BLaER1 treated with 17β-estradiol and CSF1 and Interleukin-3, amounts not matched to agents 10 nM and 100 nM (cell line): ENCODE measurements at regions not wholly inside any gene's neighbourhood (a gene's known extent, or its start where the extent isn't known, plus 50 kb on each side); places are given as distances from the start of the nearest gene placed in this dataset.
A peak's percentile ranks its signal among the peaks of the same experiment; 100 is the strongest.

Experiments used
- H3K27ac ChIP-seq, 11 experiments: shearing (Covaris generic); formaldehyde crosslinking; 2 replicates each; pipeline ENCODE4 v1.8.1; 2022
- H3K27me3 ChIP-seq, 11 experiments: shearing (Covaris generic); formaldehyde crosslinking; 2 replicates each; pipeline ENCODE4 v1.8.1; 2022
- H3K36me3 ChIP-seq, 11 experiments: shearing (Covaris generic); formaldehyde crosslinking; 2 replicates each; pipeline ENCODE4 v1.8.1; 2022
- H3K4me1 ChIP-seq, 10 experiments: shearing (Covaris generic); formaldehyde crosslinking; 2 replicates each; pipeline ENCODE4 v1.8.1; 2022
- H3K4me2 ChIP-seq, 11 experiments: shearing (Covaris generic); formaldehyde crosslinking; 2 replicates each; pipeline ENCODE4 v1.8.1; 2022
- H3K4me3 ChIP-seq, 10 experiments: shearing (Covaris generic); formaldehyde crosslinking; 2 replicates each; pipeline ENCODE4 v1.8.1; 2022
- H3K9ac ChIP-seq, 11 experiments: shearing (Covaris generic); formaldehyde crosslinking; 2 replicates each; pipeline ENCODE4 v1.8.1; 2022
- H3K9me3 ChIP-seq, 11 experiments: shearing (Covaris generic); formaldehyde crosslinking; replicated peaks in 1 of 11; 2 replicates each; pipeline ENCODE4 v1.8.1; 2022
- H4K20me1 ChIP-seq, 11 experiments: shearing (Covaris generic); formaldehyde crosslinking; 2 replicates each; pipeline ENCODE4 v1.8.1; 2022
- Cebpa-rat ChIP-seq, 11 experiments: shearing (Covaris generic); IDR thresholded peaks; 2 replicates each; pipeline ENCODE4 v1.8.1; 2022

DNA sequence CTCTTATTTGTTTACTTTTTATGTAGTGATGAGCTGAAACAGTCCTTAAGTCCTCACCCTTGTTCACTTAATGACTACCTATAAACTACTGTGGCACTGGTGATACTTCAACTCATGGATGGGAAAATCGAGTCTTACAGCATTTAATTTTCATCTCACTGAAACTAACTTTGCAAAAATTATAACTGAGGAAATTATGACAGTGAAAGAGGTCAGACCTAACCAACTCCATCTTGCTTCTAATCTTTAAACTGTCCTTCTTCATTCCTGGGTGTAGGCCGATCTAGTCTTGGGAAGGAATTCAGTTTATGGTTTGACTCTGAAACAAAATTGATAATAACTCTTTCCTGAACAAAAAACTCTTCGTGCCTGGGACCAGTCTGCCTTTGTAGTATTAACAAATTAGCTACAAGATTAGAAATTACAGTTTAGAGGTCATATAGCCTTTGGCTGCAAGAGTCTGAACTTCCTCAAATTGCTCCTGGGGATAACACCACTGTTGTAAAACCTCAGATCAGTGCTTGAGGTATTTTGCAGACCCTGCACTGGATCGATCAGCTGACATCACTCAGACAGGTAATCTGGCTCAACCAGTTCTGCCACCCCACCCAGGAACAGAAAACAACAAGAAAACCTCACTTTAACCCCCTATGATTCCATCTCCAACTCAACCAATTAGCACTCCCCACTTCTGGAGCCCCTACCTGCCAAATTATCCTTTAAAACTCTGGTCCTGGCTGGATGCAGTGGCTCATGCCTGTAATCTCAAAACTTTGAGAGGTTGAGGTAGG is 995.7 kb upstream of the PRKX start:
- Histone ChIP-seq H4K20me1 (no peaks in the 10 kb centered on the region), H3K4me1 (peaks cover 0 to 21% (median 7%) of the 10 kb centered on the region in 10 experiments; a peak in 10 of 20 replicates), H3K9ac (no peak overlapping the region), H3K27ac (no peak overlapping the region; a peak in 1 of 22 replicates), H3K36me3 (no peaks in the 10 kb centered on the region), H3K9me3 (peaks cover 0 to 21% (median 13%) of the 10 kb centered on the region in 11 experiments; a peak in 14 of 22 replicates), H3K27me3 (no peaks in the 10 kb centered on the region), H3K4me2 (no peak overlapping the region), H3K4me3 (no peak overlapping the region)
- no peak for TF ChIP-seq Cebpa-rat (IDR thresholded peaks at IDR 0.05)

DNA sequence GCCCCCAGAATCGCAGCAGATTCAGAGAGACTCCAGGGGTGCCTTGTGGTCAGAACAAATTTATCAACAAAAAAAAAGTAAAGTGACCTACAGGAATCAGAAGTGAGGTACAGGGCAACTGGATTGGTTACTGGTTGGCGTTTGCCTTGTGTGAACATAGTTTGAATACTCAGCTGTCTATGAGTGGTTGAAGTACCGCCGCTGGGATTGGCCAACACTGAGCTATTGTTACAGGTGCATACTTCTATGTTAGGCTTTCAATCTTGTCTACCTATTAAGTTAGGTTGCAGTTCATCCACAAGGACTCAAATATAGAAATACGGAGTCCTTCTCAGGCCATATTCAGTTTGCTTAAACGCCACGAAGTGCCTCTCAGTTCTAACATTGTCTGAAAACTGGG is 993.5 kb upstream of the PRKX start:
- Histone ChIP-seq H3K9me3 (peaks cover 0 to 18% (median 11%) of the 10 kb centered on the region in 11 experiments; a peak in 14 of 22 replicates), H3K4me3 (no peak overlapping the region), H3K27ac (no peak overlapping the region), H3K4me2 (no peak overlapping the region), H3K36me3 (no peaks in the 10 kb centered on the region), H4K20me1 (no peaks in the 10 kb centered on the region), H3K4me1 (peaks cover 0 to 21% (median 7%) of the 10 kb centered on the region in 10 experiments; a peak in 10 of 20 replicates), H3K9ac (no peak overlapping the region), H3K27me3 (no peaks in the 10 kb centered on the region)
- no peak for TF ChIP-seq Cebpa-rat (IDR thresholded peaks at IDR 0.05)

DNA sequence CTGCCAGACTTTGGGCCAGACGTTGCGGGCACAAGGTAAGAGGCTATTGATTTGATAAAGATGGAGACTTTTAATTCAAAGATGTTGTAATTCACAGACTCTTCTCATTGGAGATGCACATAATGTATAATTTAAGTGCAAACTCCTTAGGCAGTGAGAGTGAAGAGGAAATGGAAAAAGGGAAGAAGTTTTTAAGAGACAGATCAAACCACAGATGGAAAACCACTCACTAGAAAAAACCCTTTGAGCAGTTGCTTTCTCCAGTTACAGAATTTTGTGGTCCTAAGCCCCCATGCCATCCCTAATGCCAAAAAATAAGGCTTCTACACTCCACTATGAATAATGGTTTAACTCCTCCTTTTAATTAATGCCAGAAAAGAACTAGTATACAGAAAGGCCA is 977.1 kb upstream of the PRKX start:
- H3K4me1 ChIP-seq = peaks cover 0 to 13% (median 5%) of the 10 kb centered on the region in 10 experiments; a peak in 9 of 20 replicates
- no peaks in the 10 kb centered on the region for H3K27me3 ChIP-seq
- H3K9me3 ChIP-seq = peaks cover 0 to 9% (median 5%) of the 10 kb centered on the region in 11 experiments; a peak in 9 of 22 replicates
- no peak overlapping the region for H3K9ac ChIP-seq
- no peak for TF ChIP-seq Cebpa-rat (IDR thresholded peaks at IDR 0.05)
- no peak overlapping the region for H3K4me3 ChIP-seq
- H3K4me2 ChIP-seq = peak overlapping the region in 6 of 11 experiments; percentile 1 to 24 (median 18); a peak in 8 of 22 replicates
- H4K20me1 ChIP-seq = no peaks in the 10 kb centered on the region
- H3K36me3 ChIP-seq = no peaks in the 10 kb centered on the region
- H3K27ac ChIP-seq = no peak overlapping the region

DNA sequence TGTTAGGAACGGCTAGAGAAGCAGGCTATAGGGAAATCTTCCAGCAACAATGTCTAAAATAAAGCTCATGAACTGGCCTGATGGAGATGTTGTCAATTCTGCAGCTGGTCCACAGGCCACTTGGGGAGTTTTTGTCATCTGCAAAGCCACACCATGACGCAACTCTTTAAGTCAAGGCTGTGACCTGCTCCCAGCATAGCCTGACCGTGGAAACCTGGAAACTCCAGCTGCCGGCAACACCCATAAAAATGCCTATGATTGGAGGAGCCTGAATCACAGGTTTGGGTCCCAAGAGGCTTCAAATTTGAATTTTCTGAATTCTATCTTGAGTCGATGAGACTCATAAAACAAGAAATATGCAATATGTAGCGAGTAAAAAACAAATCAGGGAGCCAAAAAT is 969.2 kb upstream of the PRKX start:
- H3K27me3 ChIP-seq = no peaks in the 10 kb centered on the region
- TF ChIP-seq Cebpa-rat (IDR thresholded peaks at IDR 0.05) = 0 out of 22 replicates have a peak, but pooled peaks of 1 of the 11 experiments have one; percentile 7
- H3K36me3 ChIP-seq = no peaks in the 10 kb centered on the region
- no peaks in the 10 kb centered on the region for H3K4me1 ChIP-seq
- H3K9me3 ChIP-seq = peaks cover 0 to 7% (median 0%) of the 10 kb centered on the region in 11 experiments; a peak in 6 of 22 replicates
- no peak overlapping the region for H3K27ac ChIP-seq
- H4K20me1 ChIP-seq = no peaks in the 10 kb centered on the region
- no peak overlapping the region for H3K9ac ChIP-seq
- H3K4me3 ChIP-seq = no peak overlapping the region
- no peak overlapping the region for H3K4me2 ChIP-seq

DNA sequence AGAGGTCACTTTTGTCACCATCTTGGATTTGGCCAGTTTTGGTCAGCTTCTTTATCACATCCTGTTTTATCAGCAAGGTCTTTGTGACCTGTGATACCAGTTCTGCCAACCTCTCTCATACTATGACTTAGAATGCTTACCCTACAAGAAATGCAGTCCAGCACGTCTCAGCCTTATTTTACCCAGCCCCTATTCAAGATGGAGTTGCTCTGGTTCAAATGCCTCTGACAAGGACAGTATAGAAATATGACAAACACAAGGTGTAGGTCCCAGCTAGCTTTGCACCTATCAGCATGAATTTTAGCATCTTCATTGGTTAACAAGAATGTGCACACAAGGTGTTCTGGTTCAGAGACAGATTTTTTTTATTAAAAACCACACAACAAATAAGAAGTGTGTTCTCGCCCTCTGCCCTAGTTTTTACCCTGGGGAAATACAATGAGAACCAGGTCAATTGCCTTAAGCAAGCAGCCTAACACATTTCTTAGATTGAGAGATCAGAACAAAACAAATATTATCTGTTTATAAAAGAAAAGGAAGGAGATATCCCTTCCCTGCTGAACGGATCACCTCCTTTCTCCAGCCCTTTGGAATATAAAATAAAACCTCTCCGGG is 962.3 kb upstream of the PRKX start:
- no peak overlapping the region for H3K4me2 ChIP-seq
- no peak overlapping the region for H3K4me3 ChIP-seq
- no peak for TF ChIP-seq Cebpa-rat (IDR thresholded peaks at IDR 0.05)
- H3K9ac ChIP-seq = no peak overlapping the region
- H3K9me3 ChIP-seq = no peaks in the 10 kb centered on the region
- H4K20me1 ChIP-seq = no peaks in the 10 kb centered on the region
- H3K27ac ChIP-seq = no peak overlapping the region
- H3K4me1 ChIP-seq = no peaks in the 10 kb centered on the region
- H3K36me3 ChIP-seq = no peaks in the 10 kb centered on the region
- no peaks in the 10 kb centered on the region for H3K27me3 ChIP-seq

DNA sequence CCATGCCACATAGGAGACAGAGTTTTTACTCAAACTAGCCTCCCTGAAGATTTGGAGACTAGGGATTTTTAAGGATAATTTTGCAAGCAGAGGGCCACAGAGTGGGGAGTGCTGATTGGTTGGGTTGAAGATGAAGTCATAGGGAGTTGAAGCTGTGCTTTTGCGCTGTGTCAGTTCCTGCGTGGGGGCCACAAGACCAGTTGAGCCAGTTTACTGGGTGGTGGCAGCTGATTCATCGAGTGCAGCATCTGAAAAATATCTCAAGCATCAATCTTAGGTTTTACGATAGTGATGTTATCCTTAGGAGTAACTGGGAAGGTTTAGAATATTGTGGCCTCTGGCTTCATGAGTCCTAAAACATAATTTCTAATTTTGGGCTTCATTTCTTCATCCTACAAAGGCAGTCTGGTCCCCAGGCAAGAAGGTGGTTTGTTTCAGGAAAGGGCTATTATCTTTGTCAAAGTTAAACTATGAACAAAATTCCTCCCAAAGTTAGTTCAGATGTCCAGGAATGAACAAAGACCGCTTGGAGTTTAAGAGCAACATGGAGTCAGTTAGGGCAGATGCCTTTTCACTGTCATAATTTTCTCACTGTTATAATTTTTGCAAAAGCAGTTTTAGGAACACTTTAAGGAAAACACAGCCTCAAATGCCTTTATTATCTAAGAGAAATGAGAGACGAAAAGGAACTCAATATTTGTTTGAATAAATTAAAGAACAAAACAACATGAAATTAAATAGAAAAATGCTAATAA is 960.8 kb upstream of the PRKX start:
- TF ChIP-seq Cebpa-rat (IDR thresholded peaks at IDR 0.05) = no peak

DNA sequence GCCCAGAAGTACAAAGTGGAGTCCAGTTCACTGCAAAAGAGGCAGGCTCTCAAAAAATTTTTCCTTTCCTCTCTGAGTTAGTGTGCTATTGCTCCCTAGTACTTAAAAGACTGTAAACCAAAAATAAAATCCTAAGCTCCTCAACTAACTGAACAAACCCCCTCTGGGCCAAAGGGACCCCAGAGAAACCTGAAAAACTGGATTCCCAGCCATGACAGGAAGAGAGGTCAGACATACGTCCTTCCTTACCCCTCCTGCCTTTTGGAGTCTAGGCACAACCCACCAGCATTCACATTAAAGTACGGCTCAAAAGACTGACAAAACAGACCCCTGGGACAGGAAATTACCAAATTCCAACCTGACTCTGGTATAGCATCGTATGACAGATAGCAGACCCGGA is 957.9 kb upstream of the PRKX start:
- H3K9me3 ChIP-seq = peaks cover 0 to 9% (median 4%) of the 10 kb centered on the region in 11 experiments; a peak in 5 of 22 replicates
- H3K4me2 ChIP-seq = no peak overlapping the region; a peak in 1 of 22 replicates
- TF ChIP-seq Cebpa-rat (IDR thresholded peaks at IDR 0.05) = no peak
- no peak overlapping the region for H3K9ac ChIP-seq
- no peaks in the 10 kb centered on the region for H3K36me3 ChIP-seq
- no peak overlapping the region for H3K4me3 ChIP-seq
- no peaks in the 10 kb centered on the region for H4K20me1 ChIP-seq
- peaks cover 0 to 10% (median 0%) of the 10 kb centered on the region in 10 experiments; a peak in 5 of 20 replicates for H3K4me1 ChIP-seq
- H3K27ac ChIP-seq = no peak overlapping the region
- no peaks in the 10 kb centered on the region for H3K27me3 ChIP-seq

More for the DNA sequence above, 960.8 kb upstream of the PRKX start:
- no peaks in the 10 kb centered on the region for H3K27me3 ChIP-seq
- H3K36me3 ChIP-seq = no peaks in the 10 kb centered on the region
- no peak overlapping the region for H3K4me2 ChIP-seq
- H3K9me3 ChIP-seq = no peaks in the 10 kb centered on the region
- H4K20me1 ChIP-seq = no peaks in the 10 kb centered on the region
- peaks cover 0 to 5% (median 0%) of the 10 kb centered on the region in 10 experiments; a peak in 5 of 20 replicates for H3K4me1 ChIP-seq
- no peak overlapping the region for H3K27ac ChIP-seq
- H3K4me3 ChIP-seq = no peak overlapping the region
- H3K9ac ChIP-seq = no peak overlapping the region

DNA sequence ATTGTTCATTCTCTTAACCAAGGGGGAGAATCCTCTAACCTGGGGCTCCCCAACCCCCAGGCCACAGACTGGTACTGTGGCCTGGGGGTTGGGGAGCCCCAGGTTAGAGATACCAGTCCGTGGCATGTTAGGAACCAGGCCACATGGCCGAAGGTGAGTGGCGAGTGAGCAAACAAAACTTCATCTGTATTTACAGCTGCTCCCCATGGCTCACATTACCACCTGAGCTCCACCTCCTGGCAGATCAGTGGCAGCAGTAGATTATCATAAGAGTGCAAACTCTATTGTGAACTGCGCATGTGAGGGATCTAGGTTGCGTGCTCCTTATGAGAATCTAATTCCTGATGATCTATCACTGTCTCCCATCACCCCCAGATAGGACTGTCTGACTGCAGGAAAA is 957.2 kb upstream of the PRKX start:
- Histone ChIP-seq H3K9me3 (peaks cover 0 to 9% (median 4%) of the 10 kb centered on the region in 11 experiments; a peak in 5 of 22 replicates), H3K36me3 (no peaks in the 10 kb centered on the region), H3K27me3 (no peaks in the 10 kb centered on the region), H3K4me2 (no peak overlapping the region), H3K9ac (no peak overlapping the region), H3K4me1 (peaks cover 0 to 10% (median 0%) of the 10 kb centered on the region in 10 experiments; a peak in 5 of 20 replicates), H4K20me1 (no peaks in the 10 kb centered on the region), H3K27ac (no peak overlapping the region), H3K4me3 (no peak overlapping the region)
- TF ChIP-seq Cebpa-rat (IDR thresholded peaks at IDR 0.05) = no peak
